GM18499 (cell line): ENCODE measurements at regions not wholly inside any gene's neighbourhood (a gene's known extent, or its start where the extent isn't known, plus 50 kb on each side); places are given as distances from the start of the nearest gene placed in this dataset.
"Not testable (repeated sequence)": the region's sequence is repeated elsewhere in the genome, so short reads cannot be mapped to it uniquely, and the experiment has no call there.

Experiments used
- ATAC-seq: cut with Tn5 transposase; IDR thresholded peaks from one replicate; pipeline ENCODE4 v1.9.1; 2021; ENCODE audit warnings: moderate number of reproducible peaks; ENCODE audit not compliant: insufficient read depth, unreplicated experiment

- no peak for ATAC-seq
Measured at GRCh38 chr18:8984131-8984721, 118.3 kb upstream of the NDUFV2 start.

GRCh38 chr18:8987241-8987640, 115.3 kb upstream of the NDUFV2 start:
- no peak for ATAC-seq

GRCh38 chr18:8988260-8988871, 114.1 kb upstream of the NDUFV2 start:
- ATAC-seq = peak; percentile 49

- no peak for ATAC-seq
Measured at GRCh38 chr18:8989017-8989416, 113.5 kb upstream of the NDUFV2 start.

GRCh38 chr18:8989855-8990254, 112.6 kb upstream of the NDUFV2 start:
- no peak for ATAC-seq

- no peak for ATAC-seq
Measured at GRCh38 chr18:8990276-8991031, 112.0 kb upstream of the NDUFV2 start.

- ATAC-seq = no peak
Measured at GRCh38 chr18:8991155-8991554, 111.3 kb upstream of the NDUFV2 start.

GRCh38 chr18:8992500-8992899, 110.0 kb upstream of the NDUFV2 start:
- not testable (repeated sequence) for ATAC-seq

- ATAC-seq = no peak
Measured at GRCh38 chr18:8994603-8995002, 107.9 kb upstream of the NDUFV2 start.

- ATAC-seq = no peak
Measured at GRCh38 chr18:8995096-8995495, 107.4 kb upstream of the NDUFV2 start.

- no peak for ATAC-seq
Measured at GRCh38 chr18:8996771-8997432, 105.6 kb upstream of the NDUFV2 start.

GRCh38 chr18:8997634-8998033, 104.9 kb upstream of the NDUFV2 start:
- ATAC-seq = no peak

- no peak for ATAC-seq
Measured at GRCh38 chr18:8998481-8999217, 103.8 kb upstream of the NDUFV2 start.

- no peak for ATAC-seq
Measured at GRCh38 chr18:8999872-9000271, 102.6 kb upstream of the NDUFV2 start.

GRCh38 chr18:9000733-9001132, 101.8 kb upstream of the NDUFV2 start:
- ATAC-seq = no peak

- no peak for ATAC-seq
Measured at GRCh38 chr18:9001209-9001608, 101.3 kb upstream of the NDUFV2 start.

GRCh38 chr18:9003406-9004100, 98.9 kb upstream of the NDUFV2 start:
- no peak for ATAC-seq

- ATAC-seq = not testable (repeated sequence)
Measured at GRCh38 chr18:9004308-9004707, 98.2 kb upstream of the NDUFV2 start.

- not testable (repeated sequence) for ATAC-seq
Measured at GRCh38 chr18:9007700-9008099, 94.8 kb upstream of the NDUFV2 start.

GRCh38 chr18:9008200-9008708, 94.2 kb upstream of the NDUFV2 start:
- ATAC-seq = no peak
